ENCODE measurements at regions not wholly inside any gene's neighbourhood (a gene's known extent, or its start where the extent isn't known, plus 50 kb on each side); places are given as distances from the start of the nearest gene placed in this dataset.

DNA sequence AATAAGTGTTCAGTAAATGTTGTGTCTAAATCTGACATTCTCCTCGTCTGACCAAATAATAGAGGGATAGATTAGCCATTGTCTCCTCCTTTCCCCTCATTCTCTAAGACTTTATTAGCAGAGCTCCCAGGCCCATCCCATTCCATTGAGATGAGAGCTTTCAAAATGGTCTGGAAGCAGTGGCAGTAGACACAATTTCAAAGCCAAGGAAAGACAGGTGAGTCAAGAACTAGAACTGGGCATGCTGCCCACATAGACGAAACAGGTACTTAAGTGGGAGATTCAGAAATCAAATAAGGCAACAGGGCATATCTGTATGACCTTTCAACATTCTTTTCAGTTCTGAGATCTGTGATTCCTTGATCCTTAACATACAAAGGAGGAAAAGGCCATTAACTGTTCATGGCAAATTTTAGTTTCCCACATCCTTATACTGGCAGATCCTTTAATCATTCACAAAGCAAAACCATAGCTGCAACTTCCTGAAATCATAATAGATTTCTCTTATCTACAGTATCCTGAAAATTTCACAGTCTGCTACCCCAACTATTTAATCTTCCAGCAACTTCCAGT lies 96.6 kb upstream of the KCNA4 start:
- TF ChIP-seq, protein P1, sequence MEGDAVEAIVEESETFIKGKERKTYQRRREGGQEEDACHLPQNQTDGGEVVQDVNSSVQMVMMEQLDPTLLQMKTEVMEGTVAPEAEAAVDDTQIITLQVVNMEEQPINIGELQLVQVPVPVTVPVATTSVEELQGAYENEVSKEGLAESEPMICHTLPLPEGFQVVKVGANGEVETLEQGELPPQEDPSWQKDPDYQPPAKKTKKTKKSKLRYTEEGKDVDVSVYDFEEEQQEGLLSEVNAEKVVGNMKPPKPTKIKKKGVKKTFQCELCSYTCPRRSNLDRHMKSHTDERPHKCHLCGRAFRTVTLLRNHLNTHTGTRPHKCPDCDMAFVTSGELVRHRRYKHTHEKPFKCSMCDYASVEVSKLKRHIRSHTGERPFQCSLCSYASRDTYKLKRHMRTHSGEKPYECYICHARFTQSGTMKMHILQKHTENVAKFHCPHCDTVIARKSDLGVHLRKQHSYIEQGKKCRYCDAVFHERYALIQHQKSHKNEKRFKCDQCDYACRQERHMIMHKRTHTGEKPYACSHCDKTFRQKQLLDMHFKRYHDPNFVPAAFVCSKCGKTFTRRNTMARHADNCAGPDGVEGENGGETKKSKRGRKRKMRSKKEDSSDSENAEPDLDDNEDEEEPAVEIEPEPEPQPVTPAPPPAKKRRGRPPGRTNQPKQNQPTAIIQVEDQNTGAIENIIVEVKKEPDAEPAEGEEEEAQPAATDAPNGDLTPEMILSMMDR (IDR thresholded peaks at IDR 0.05): no peak
- TF ChIP-seq POLR2A (IDR thresholded peaks at IDR 0.05): no peak
